Stimulated activated naive CD8-positive, alpha-beta T cell treated with anti-CD3 and anti-CD28 coated beads, Interleukin-15, Interleukin-2, amounts not matched to agents 100 ng/mL and 50 ng/mL, for 24 hours (primary cell): ENCODE measurements at regions not wholly inside any gene's neighbourhood (a gene's known extent, or its start where the extent isn't known, plus 50 kb on each side); places are given as distances from the start of the nearest gene placed in this dataset.
"Not testable (repeated sequence)": the region's sequence is repeated elsewhere in the genome, so short reads cannot be mapped to it uniquely, and the experiment has no call there.

ENCODE experiments used
- H3K27ac Mint-ChIP-seq: one replicate; pipeline ENCODE4 v1.8.0; 2021; ENCODE audit warnings: mild to moderate bottlenecking, mixed read lengths
- H3K27me3 Mint-ChIP-seq: one replicate; pipeline ENCODE4 v1.8.0; 2021; ENCODE audit warnings: mixed read lengths
- H3K36me3 Mint-ChIP-seq: one replicate; pipeline ENCODE4 v1.8.0; 2021; ENCODE audit warnings: low read depth, mixed read lengths
- H3K4me1 Mint-ChIP-seq: one replicate; pipeline ENCODE4 v1.8.0; 2021; ENCODE audit warnings: low read depth, mixed read lengths
- H3K4me3 Mint-ChIP-seq: one replicate; pipeline ENCODE4 v1.8.0; 2021; ENCODE audit warnings: mild to moderate bottlenecking, mixed read lengths
- H3K9me3 Mint-ChIP-seq: one replicate; pipeline ENCODE4 v1.8.0; 2021; ENCODE audit warnings: mixed read lengths

DNA sequence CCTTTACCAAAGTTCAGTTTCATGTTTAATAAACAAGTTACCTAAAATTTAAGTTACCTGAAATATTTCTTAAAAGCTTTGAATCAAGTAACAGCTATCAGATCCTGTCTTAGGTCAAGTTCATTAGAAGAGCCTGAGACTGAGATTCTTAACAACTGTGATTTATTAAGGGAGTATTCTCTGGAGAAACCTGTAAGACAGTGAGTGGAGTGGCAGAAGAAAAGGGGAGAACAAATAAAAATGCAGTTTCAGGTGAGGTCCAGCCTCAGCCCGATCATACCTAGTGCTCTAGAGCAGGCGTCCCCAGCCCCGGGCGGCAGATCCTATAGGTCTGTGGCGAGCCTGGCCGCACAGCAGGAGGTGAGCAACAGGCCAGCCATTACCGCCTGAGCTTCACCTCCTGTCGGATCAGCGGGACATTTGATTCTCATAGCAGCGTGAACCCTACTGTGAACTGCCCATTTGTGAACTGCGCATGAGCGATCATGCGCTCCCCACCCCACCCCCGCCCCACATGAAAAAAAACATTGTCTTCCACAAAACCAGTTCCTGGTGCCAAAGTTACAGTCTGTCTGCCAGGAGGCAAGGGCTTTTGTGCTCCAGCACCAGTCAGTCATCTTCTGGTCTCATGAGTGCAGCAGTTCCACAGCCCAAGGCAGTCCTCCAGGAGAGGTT is 59.2 kb upstream of the ADGRB3 start:
- H3K27ac Mint-ChIP-seq = no peak overlapping the region
- H3K27me3 Mint-ChIP-seq = peaks cover 7% of the 10 kb centered on the region
- H3K9me3 Mint-ChIP-seq = peaks cover 3% of the 10 kb centered on the region
- H3K4me3 Mint-ChIP-seq = no peak overlapping the region
- H3K36me3 Mint-ChIP-seq = no peaks in the 10 kb centered on the region
- H3K4me1 Mint-ChIP-seq = no peaks in the 10 kb centered on the region

DNA sequence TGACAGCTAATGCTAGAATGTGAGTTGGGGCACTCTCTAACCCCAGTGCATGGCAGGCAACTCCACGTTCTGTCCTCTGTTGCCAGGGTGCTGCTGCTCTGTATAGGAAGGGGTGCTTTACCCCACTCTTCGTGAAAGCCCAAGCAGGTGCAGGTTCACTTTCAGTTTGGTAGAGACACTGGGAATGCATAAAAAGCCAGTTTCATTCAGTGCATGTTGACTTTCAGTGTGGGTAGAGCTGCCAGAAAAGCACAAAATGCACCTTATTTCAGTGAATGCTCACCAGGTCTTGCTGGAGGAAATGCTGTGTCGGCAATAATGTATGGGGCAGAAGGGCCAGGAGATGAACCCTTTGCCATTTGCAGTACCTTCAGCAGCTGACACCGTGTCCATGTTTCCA is 62.1 kb upstream of the ADGRB3 start:
- Mint-ChIP-seq H3K27me3 (peaks cover 7% of the 10 kb centered on the region), H3K36me3 (no peaks in the 10 kb centered on the region), H3K4me3 (no peak overlapping the region), H3K9me3 (peaks cover 10% of the 10 kb centered on the region), H3K4me1 (no peaks in the 10 kb centered on the region), H3K27ac (no peak overlapping the region)

DNA sequence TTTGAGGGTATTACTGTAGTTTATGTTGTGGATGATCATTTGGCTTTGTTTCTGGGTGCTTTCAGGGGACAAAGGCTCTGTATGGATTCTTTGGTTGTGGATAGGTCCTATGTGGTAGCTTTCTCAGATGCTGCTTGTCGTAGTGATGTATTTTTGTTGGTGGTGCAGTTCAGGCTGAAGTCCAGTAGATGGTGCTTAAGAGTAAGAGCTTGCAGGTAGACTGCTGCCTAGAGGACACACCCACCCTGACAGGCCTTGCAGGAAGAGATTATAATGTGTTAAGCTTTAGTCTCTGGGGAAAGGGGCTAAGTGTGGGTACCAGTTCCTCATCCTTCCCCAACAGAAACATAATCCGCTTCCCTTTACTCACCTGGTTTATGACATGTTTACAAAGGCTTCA is 62.6 kb upstream of the ADGRB3 start:
- Mint-ChIP-seq H3K27ac (no peak overlapping the region), H3K27me3 (peaks cover 7% of the 10 kb centered on the region), H3K9me3 (peaks cover 10% of the 10 kb centered on the region), H3K4me3 (no peak overlapping the region), H3K4me1 (no peaks in the 10 kb centered on the region), H3K36me3 (no peaks in the 10 kb centered on the region)

DNA sequence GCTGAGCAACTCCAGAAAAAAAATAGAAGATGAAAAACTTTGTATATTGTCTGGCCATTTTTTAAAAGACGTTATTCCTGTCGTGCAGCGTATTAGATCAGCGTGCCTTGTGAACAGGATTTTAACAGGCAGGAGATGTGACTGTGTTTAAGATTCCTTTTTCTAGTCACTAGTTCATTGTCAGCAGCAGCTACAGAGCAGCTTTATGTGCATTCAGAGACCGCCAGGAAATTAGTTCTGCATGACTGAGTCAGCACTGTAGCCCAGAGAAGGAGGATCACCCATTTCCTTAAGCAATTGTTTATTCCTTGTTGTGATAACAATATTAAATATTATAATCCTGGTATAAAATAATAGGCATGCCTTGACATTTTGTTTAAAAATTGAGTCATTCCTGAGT is 75.4 kb upstream of the ADGRB3 start:
- no peaks in the 10 kb centered on the region for H3K36me3 Mint-ChIP-seq
- no peak overlapping the region for H3K4me3 Mint-ChIP-seq

DNA sequence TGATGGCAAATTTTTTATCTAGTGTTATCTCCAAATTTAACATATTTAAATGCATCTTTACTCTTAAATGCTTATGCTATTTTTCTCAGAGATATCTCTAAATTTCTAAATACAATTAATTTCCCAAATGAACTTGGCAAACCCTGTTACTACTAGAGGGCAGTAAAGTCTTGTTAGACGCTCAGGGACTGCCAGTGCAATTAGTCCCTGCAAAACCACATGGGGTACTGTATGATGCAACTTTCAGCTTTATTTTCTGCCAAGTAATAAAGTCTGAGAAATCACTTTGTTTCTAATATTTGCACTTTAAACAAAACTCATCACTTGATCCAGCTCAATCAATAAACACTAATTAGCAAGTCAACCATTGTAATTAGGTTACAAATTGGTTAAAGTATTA is 76.0 kb upstream of the ADGRB3 start:
- H3K27ac Mint-ChIP-seq = no peak overlapping the region
- H3K4me1 Mint-ChIP-seq = no peaks in the 10 kb centered on the region
- H3K4me3 Mint-ChIP-seq = no peak overlapping the region
- H3K36me3 Mint-ChIP-seq = no peaks in the 10 kb centered on the region
- no peaks in the 10 kb centered on the region for H3K27me3 Mint-ChIP-seq
- H3K9me3 Mint-ChIP-seq = peaks cover 3% of the 10 kb centered on the region

More for the DNA sequence above, 75.4 kb upstream of the ADGRB3 start:
- Mint-ChIP-seq H3K27ac (no peak overlapping the region), H3K9me3 (peaks cover 3% of the 10 kb centered on the region), H3K4me1 (no peaks in the 10 kb centered on the region), H3K27me3 (no peaks in the 10 kb centered on the region)

DNA sequence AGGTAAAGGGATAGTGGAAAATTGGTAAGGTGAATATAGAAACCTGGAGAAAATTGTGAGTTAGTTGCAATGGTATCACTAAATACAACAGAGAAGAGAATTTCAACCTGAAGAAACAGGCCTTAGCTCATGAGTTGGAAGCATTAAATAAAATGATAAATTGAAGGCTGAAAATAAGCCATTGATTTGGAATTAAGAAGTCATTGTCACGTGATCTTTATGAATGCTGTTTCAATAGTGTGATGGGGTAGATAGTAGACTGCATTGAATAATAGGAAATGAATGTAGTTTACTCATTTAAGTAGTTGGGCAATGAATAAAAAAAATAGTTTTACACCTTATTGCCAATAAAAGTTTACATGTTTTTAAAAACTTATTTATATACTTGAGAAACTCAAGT is 88.5 kb upstream of the ADGRB3 start:
- H3K27me3 Mint-ChIP-seq = no peaks in the 10 kb centered on the region
- H3K4me1 Mint-ChIP-seq = no peaks in the 10 kb centered on the region
- no peaks in the 10 kb centered on the region for H3K36me3 Mint-ChIP-seq
- H3K27ac Mint-ChIP-seq = no peak overlapping the region
- no peak overlapping the region for H3K4me3 Mint-ChIP-seq
- no peaks in the 10 kb centered on the region for H3K9me3 Mint-ChIP-seq

DNA sequence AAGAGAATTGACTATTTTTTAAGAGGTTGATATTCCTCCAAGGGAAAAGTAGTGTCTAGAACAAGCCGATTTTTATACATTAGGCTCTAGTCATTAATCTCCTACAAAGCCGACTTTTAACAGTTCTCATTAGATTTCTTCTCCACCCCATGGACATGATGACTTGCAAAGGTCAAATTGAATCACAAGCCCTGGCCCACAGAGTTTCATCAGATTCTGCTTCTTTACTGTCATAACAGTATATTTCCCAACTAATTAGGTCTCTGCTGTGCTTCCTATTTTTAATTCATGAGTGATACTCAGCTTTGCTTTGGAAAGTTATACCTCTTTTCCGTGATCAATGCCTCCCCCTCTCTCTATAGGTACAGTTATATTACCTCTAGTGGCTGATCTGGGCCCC is 90.6 kb upstream of the ADGRB3 start:
- Mint-ChIP-seq H3K27ac (no peak overlapping the region), H3K9me3 (no peaks in the 10 kb centered on the region), H3K4me3 (no peak overlapping the region), H3K27me3 (no peaks in the 10 kb centered on the region), H3K4me1 (no peaks in the 10 kb centered on the region), H3K36me3 (no peaks in the 10 kb centered on the region)

DNA sequence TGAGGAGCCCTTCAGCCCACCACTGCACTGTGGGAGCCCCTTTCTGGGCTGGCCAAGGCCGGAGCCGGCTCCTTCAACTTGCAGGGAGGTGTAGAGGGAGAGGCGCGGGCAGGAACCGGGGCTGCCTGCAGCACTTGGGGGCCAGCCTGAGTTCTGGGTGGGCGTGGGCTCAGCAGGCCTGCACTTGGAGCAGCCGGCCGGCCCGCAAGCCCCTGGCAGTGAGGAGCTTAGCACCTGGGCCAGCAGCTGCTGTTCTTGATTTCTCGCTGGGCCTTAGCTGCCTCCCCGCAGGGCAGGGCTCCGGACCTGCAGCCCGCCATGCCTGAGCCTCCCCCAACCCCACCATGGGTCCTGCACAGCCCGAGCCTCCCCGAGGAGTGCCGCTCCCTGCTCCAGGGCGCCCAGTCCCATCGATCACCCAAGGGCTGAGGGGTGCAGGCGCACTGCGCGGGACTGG is 101.7 kb upstream of the ADGRB3 start:
- Mint-ChIP-seq H3K27ac (no peak overlapping the region), H3K4me3 (no peak overlapping the region), H3K4me1 (no peaks in the 10 kb centered on the region), H3K27me3 (no peaks in the 10 kb centered on the region), H3K36me3 (no peaks in the 10 kb centered on the region), H3K9me3 (peaks cover 3% of the 10 kb centered on the region)

DNA sequence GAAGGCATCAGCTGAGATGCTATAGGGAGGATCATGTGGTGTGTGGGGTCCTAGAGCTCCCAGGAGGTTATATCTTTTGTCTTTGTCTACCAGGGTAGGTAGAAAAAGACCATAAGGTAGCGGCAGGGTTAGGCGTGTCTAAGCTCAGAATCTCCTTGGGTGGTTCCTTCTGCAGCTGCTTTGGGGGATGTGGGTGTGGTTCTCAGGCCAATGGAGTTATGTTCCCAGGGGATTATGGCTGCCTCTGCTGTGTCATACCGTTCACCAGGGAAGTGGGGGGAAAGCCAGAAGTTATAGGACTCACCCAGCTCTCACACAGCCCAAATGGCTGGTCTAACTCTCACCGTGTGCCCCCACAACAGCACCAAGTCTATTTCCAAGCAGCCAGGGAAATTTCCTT is 107.4 kb upstream of the ADGRB3 start:
- Mint-ChIP-seq H3K9me3 (peaks cover 12% of the 10 kb centered on the region), H3K27ac (no peak overlapping the region), H3K36me3 (no peaks in the 10 kb centered on the region), H3K4me3 (no peak overlapping the region), H3K4me1 (no peaks in the 10 kb centered on the region), H3K27me3 (no peaks in the 10 kb centered on the region)

DNA sequence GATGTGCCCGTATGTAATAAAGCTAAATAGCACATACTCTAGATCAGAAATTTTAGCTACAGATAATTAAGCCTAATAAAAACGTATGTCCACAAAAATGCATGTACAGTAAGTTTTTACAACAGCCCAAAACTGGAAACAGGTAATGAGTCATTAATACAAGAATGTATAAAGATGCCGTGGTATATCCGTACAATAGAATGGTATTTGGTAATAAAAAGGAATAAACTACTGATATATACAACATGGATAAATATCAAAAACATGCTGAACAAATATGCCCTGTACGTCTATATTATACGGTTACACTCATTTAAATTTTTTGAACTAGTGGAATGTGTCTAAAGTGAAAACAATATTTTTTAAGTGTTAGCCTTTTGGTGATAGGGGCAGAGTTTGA is 128.2 kb upstream of the ADGRB3 start:
- no peak overlapping the region for H3K4me3 Mint-ChIP-seq
- peaks cover 12% of the 10 kb centered on the region for H3K9me3 Mint-ChIP-seq
- no peaks in the 10 kb centered on the region for H3K27me3 Mint-ChIP-seq
- no peaks in the 10 kb centered on the region for H3K4me1 Mint-ChIP-seq
- no peaks in the 10 kb centered on the region for H3K36me3 Mint-ChIP-seq
- H3K27ac Mint-ChIP-seq = no peak overlapping the region

DNA sequence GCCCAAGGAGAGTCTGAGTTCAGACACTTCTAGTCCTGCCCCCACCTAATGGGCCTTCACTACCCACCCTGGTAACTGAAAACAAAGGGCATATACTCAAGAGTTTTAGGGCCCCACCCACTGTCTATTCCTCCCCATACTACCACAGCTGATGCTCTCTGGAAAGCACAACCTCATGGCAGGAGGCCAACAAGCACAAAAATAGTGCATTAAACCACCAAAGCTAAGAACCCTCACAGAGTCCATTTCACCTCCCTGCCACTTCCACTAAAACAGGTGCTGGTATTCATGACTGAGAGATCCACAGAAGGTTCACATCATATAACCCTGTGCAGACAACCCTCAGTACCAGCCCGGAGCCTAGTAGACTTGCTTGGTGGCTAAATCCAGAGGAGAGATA is 132.1 kb upstream of the ADGRB3 start:
- Mint-ChIP-seq H3K27ac (no peak overlapping the region), H3K4me3 (no peak overlapping the region), H3K4me1 (no peaks in the 10 kb centered on the region), H3K27me3 (no peaks in the 10 kb centered on the region), H3K9me3 (peaks cover 12% of the 10 kb centered on the region), H3K36me3 (no peaks in the 10 kb centered on the region)

DNA sequence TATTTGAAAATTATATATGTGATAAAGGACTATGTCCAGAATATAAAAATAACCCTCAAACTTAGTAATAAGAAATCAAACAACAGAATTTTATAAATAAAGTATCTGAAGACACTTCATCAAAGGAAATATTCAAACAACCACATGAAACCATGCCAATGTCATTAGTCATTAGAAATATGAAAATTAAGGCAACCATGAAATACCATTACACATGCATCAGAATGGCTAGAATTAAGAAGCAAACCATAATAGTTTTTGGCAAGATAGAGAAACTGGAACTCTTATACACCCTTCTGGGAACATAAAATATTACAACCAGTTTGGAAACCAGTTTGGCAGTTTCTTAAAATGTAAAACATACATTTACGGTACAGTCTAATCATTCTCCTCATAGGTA is 137.2 kb upstream of the ADGRB3 start:
- no peak overlapping the region for H3K4me3 Mint-ChIP-seq
- H3K9me3 Mint-ChIP-seq = peaks cover 8% of the 10 kb centered on the region
- H3K36me3 Mint-ChIP-seq = no peaks in the 10 kb centered on the region
- no peaks in the 10 kb centered on the region for H3K27me3 Mint-ChIP-seq
- no peaks in the 10 kb centered on the region for H3K4me1 Mint-ChIP-seq
- no peak overlapping the region for H3K27ac Mint-ChIP-seq

DNA sequence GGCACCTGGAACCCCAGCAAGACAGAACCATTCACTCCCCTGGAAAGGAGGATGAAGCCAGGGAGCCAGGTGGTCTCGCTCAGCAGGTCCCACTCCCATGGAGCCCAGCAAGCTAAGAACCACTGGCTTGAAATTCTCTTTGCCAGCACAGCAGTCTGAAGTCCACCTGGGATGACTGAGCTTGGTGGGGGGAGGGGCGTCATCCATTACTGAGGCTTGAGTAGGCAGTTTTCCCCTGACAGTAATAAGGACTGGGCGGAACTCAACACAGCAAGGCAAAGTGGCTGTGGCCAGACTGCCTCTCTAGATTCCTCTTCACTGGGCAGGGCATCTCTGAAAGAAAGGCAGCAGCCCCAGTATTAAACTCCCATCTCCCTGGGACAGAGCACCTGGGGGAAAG is 140.2 kb upstream of the ADGRB3 start:
- not testable (repeated sequence) for H3K27me3 Mint-ChIP-seq, H3K27ac Mint-ChIP-seq, H3K36me3 Mint-ChIP-seq

DNA sequence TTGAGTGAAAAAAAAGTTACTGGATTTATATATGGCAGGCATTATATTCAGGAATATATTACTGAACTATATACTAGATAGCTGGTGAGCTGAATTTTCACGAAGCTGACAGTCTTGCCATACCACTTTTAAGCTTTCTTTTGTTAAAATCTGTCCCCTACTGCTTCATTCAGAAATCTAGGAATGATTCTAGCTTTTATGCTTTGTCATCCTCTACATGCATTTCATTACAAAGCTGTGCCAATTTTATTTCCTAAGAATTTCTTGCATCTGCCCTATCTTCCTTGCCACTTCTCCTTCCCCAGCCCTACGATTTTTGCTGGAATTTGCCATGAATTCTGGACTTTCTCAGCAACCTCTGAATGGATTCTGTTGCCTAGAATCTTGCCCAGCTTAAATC is 158.5 kb upstream of the ADGRB3 start:
- Mint-ChIP-seq H3K27me3 (no peaks in the 10 kb centered on the region), H3K9me3 (peaks cover 5% of the 10 kb centered on the region), H3K36me3 (no peaks in the 10 kb centered on the region), H3K4me1 (no peaks in the 10 kb centered on the region), H3K27ac (no peak overlapping the region), H3K4me3 (no peak overlapping the region)

More for the DNA sequence above, 140.2 kb upstream of the ADGRB3 start:
- H3K4me1 Mint-ChIP-seq, H3K4me3 Mint-ChIP-seq, H3K9me3 Mint-ChIP-seq: not testable (repeated sequence)

DNA sequence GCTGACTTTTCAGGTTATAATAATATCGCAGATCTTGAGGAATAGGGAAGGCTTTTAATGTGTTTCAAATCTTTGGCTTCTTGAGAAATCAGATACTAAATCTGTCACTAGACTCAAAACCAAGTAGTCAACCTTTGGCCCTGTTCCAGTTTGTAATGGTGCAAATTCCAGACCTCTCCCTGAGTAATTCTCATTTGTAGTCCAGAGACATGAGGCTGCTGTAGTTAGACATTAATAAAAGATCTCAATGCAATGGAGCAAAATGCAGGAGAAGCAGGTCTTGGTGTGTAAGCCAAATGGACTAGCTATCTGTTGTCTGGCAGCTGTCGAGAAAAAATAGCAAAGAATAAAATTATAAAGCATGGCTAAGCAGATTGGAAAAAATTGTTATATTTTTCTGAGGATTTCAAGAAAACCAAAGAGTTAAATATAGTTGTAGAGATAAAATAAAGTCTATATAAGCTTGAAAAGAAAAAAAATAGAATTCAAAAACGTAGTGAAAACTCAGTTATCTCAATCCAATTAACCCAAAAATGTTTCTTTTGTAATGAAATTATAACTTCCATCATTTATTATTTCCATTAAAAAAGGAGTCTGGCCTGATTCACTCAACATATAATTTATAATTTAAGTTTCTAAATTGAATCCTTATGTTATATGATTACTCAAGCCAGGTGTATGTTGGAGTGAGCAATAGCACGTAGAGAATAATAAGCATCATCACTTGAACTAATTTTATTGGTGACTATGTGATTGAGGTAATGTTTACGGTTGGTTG is 161.5 kb upstream of the ADGRB3 start:
- H3K27me3 Mint-ChIP-seq = no peaks in the 10 kb centered on the region
- no peak overlapping the region for H3K4me3 Mint-ChIP-seq
- no peak overlapping the region for H3K27ac Mint-ChIP-seq
- peaks cover 5% of the 10 kb centered on the region for H3K9me3 Mint-ChIP-seq
- no peaks in the 10 kb centered on the region for H3K36me3 Mint-ChIP-seq
- no peaks in the 10 kb centered on the region for H3K4me1 Mint-ChIP-seq
